GM19328 (cell line): ENCODE measurements at regions not wholly inside any gene's neighbourhood (a gene's known extent, or its start where the extent isn't known, plus 50 kb on each side); places are given as distances from the start of the nearest gene placed in this dataset.

Experiments
- ATAC-seq: cut with Tn5 transposase; IDR thresholded peaks from one replicate; pipeline ENCODE4 v1.9.1; 2021; ENCODE audit warnings: mild to moderate bottlenecking, moderate library complexity; ENCODE audit not compliant: unreplicated experiment

DNA sequence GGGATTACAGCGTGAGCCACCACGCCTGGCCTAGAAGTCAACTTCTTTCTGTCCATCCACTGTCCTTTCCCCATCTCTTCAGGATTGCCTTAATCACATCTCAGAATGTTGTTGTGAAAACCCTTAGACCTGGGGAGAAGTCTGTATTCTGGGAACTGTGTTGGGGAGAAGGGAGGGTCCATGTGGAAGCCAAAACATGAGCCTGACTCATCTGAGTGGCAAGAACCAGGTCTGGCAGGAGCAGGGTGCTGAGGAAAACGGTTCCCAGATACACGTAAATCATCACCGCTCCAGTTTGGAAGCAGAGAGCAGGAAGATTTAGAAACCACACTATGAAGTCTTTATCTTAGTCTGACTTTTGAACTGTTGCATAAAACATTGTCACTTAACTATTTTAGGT, 245.6 kb upstream of the RGS6 start:
- no peak for ATAC-seq

- no peak for ATAC-seq
These were observed 244.9 kb upstream of the RGS6 start for GRCh38 chr14:71687166-71687831.

DNA sequence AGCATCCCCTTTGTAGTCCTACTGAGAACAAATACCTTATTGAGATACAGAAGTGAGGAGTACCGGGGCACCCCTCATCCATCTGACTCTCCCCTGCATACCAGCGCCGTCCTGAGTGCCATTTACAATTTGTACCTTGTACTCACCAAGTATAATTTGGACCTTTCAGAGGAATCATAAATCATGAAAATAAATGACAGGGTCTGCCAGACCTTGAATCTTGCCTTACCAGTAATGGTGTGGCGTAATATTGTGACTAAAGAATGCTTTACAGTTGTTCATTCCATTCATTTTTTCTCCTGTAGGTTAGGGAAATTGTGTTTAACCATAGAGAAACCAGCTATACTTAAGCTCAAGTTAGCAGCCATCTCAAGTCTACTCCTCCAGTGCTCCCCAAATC, 243.7 kb upstream of the RGS6 start:
- ATAC-seq, result no peak

DNA sequence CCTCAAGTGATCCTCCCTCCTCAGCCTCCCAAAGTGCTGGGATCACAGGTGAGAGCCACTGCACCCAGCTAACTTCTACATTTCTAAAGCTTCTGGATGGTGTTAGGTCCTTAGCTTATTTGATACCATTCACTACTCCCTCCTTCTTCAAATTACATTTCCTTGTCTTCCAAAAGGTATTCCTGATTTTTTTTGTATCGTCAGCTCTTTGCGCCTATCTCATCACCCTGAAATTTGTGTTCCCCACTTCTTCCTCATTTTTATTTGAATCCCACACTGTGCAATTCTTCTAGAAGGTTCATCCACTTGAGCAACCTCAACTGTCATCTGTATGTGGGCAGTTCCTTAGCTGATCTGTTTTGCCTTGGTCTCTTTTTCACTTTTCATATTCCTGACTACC, 241.8 kb upstream of the RGS6 start:
- no peak for ATAC-seq

DNA sequence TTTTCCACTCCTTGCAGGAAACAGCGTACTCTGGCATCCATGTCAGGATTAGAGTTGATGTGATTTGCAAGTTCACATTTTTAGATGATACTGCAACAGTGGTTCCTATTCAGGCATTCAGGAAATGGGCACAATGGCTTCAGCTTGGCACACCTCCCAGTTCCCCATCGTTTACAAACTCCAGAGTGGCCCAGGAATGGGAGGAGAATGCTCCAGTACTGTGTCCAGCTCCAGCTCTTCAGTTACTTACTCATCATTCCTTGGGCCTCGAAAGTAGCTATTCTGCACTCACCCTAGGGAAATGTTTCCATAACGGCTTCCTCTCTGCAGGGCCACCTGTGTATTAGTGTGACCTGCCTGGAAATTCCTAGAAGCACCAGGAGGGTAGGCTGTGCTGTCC, 239.7 kb upstream of the RGS6 start:
- no peak for ATAC-seq

DNA sequence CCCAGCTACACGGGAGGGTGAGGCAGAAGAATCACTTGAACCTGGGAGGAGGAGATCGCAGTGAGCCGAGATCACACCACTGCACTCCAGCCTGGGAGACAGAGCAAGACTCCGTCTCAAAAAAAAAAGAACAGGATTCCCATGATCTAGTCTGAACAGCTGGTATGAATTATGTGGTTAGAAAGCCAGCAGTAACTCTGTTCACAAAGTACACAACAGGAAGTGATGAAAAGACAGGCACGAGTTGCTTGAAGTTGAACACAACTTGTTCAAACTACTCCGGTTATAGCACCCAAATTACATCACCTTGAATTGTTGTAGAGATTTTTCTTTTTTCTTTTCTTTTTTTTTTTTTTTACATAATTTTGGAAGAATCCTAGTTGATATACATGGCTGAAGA, 238.8 kb upstream of the RGS6 start:
- ATAC-seq, result no peak

GRCh38 chr14:71694591-71695530, 237.4 kb upstream of the RGS6 start:
- no peak for ATAC-seq

GRCh38 chr14:71695611-71696350, 236.4 kb upstream of the RGS6 start:
- ATAC-seq, result no peak

DNA sequence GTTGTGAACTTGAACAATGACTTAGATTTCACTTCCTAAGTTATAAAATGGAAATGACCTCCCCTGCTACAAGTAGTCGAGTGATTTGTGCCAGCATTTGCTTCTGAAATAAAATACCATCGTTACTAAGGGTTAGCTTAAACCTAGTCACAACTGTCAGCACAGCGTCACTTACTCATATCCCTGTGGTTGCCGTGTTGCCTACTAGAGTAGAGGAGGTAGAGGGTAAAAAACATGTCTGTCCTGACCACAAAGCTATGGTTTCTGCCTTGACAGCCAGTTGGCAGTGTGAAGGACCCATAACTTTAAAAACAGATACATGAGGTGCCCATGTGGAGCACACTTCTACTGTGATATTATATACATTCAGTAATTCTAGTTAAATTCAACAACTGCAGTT, 234.2 kb upstream of the RGS6 start:
- no peak for ATAC-seq

- no peak for ATAC-seq
These were observed 233.6 kb upstream of the RGS6 start for GRCh38 chr14:71698673-71699072.

DNA sequence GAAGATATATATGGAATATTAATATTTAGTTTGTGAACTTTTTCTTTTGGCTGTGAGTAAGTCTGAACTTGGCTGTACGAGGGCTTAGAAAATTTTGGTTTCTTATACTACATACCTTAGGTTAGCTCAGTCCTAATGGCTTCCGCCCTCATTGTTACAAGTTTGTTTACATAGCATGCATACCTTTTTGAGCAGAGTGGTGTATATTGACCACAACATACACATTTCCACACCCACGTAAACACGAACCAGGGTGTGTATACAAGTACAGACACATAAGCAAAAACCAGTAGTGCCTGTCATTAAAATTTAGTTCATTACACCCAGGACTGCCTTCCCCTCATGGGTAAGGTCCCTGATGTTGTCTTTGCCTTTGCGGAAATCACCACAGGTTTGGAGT, 230.2 kb upstream of the RGS6 start:
- ATAC-seq, result no peak

DNA sequence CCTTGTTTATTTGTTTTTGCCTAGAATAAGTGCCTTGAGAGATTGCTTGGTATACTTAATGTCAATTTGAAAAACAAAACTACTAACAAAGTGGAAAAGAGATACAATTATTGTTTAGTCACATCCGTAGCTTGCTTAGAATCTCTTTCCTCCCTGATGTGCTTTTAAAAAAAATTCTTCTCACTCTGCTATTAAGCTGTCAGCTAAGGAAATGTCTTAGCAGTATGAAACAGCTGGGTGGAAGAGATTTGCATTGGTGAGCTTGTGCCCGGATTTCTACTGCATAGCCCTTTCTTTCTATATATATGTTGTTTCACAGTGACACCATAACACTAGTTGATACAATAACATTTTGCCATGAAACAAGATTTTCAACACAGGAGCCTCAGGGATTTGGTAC, 229.4 kb upstream of the RGS6 start:
- no peak for ATAC-seq

DNA sequence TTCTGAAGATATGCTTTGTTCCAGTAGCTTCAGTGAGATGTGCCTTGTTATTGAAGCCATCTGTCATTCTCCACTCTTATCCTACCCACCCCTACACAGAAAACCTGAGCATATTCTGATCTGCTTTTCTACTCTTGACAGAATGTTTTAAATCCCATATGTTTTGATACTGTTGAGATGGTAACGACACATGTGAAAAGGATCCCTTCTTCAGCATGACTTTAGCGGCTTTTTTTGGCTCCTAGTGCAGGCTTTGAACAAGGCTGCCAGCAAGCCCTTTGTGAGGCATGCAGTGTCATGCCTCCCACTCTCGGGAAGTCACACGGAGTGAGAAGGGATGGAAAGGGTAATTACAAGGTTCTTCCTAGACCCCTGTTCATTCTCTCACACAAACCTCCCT, 228.8 kb upstream of the RGS6 start:
- ATAC-seq, result no peak

GRCh38 chr14:71704210-71704609, 228.0 kb upstream of the RGS6 start:
- no peak for ATAC-seq

GRCh38 chr14:71705460-71705859, 226.8 kb upstream of the RGS6 start:
- ATAC-seq, result no peak

GRCh38 chr14:71709076-71709475, 223.2 kb upstream of the RGS6 start:
- ATAC-seq, result no peak

DNA sequence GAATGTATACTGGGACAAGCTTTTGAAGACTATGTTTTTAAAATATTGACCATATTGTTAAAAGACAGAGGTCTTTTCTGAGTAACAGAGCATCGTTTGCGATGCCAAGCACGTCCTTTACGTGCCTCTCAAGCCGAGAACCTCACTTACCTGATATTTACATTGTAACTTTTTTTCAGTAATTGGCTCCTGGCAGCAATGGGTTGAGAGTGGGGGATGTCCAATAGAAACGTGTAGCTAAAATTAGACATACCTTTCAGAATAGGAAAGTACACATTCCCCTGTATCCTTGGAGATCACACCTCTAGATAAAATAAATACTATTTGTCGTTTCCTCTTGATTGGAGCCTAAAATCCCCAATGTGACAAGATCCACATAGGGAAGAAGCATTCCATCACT, 222.2 kb upstream of the RGS6 start:
- ATAC-seq, result no peak

- no peak for ATAC-seq
These were observed 221.1 kb upstream of the RGS6 start for GRCh38 chr14:71711125-71711524.

DNA sequence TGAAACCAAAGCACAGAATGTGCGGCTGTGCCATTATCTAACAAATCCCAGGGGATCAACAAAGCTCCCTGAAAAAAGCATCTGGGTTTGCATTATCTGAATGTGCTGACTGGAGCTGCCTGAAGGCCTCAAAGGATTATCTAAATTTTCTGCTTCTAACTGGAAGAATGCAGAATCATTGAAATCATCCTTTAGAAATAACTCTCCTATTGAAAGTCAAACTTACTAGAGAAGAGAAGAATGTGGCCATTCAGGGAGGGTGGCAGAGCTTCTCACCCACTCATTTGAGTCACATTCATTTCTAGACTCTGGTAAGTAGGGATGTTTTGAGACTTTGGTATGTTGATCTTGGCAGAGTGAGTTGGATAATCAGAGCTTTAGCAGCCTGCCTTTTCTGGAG, 220.6 kb upstream of the RGS6 start:
- no peak for ATAC-seq

DNA sequence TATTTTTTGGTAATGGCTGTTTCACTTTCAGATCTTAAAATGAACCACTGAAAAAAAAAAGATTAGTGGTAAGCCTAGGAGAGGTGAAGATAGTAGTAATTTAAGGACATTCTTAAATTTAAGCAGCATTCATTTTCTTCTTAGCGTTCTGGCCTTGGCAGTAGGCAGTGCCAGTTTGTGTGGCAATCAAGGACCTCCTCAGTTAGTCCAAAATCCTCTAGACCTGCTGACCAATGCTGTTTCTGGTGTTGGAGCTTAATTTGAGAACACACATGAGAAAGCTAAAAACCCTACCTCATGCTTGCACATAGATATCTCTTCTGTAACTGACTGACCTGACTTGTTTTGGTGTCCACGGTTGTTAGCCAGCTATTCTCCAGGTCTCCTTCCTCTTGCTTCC, 219.8 kb upstream of the RGS6 start:
- no peak for ATAC-seq

- no peak for ATAC-seq
These were observed 219.2 kb upstream of the RGS6 start for GRCh38 chr14:71713016-71713415.

DNA sequence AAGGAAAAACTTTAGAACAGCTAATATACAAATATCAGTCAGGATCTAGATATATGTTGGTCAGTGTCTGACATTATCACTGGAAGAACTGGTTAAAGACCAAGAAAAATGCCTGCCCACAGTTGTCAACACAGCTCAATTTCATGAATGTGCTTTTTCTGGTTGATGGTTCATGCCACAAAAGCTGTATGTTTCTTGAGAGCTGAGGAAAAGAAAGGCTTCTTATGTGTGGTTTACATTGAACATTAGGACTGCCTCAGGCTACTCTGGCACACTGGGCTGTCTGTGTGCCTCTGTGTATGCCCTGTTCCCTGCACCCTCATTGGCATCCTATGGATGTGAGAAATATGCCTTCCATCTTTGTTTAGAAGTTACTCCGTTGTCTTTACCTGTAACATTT, 218.8 kb upstream of the RGS6 start:
- no peak for ATAC-seq
